Liver (tissue), 8 donors: ENCODE measurements at regions not wholly inside any gene's neighbourhood (a gene's known extent, or its start where the extent isn't known, plus 50 kb on each side); places are given as distances from the start of the nearest gene placed in this dataset.

Experiments
- DNase-seq: peaks from one replicate; pipeline ENCODE4 v3.0.0-alpha.2; 2017; ENCODE audit warnings: low spot score
- H3K27ac ChIP-seq, 2 donors: one replicate each; pipeline ENCODE4 v1.7.0; 2013; ENCODE audit warnings: inconsistent platforms in 2 of 2, low read length in 2 of 2, control low read depth in 1 of 2, low read depth in 1 of 2, mild to moderate bottlenecking in 1 of 2
- H3K27me3 ChIP-seq, 4 donors: one replicate each; pipeline versions ENCODE4 v1.6.1 to v1.7.0; 2013; ENCODE audit warnings: low read length in 3 of 4, inconsistent platforms in 1 of 4, mild to moderate bottlenecking in 1 of 4, moderate library complexity in 1 of 4; ENCODE audit not compliant: control insufficient read depth in 4 of 4, insufficient read depth in 4 of 4
- H3K36me3 ChIP-seq, 4 donors: one replicate each; pipeline versions ENCODE4 v1.6.1 to v1.7.0; 2013; ENCODE audit warnings: low read length in 3 of 4, mild to moderate bottlenecking in 3 of 4, low read depth in 1 of 4, moderate library complexity in 1 of 4; ENCODE audit not compliant: control insufficient read depth in 4 of 4, insufficient read depth in 3 of 4
- H3K4me1 ChIP-seq, 4 donors: one replicate each; pipeline versions ENCODE4 v1.6.1 to v1.7.0; 2013; ENCODE audit warnings: low read length in 3 of 4, mild to moderate bottlenecking in 3 of 4, moderate library complexity in 1 of 4; ENCODE audit not compliant: control insufficient read depth in 4 of 4, insufficient read depth in 4 of 4
- H3K4me3 ChIP-seq, 3 donors: one replicate each; pipeline versions ENCODE4 v1.6.1 to v1.7.0; 2013; ENCODE audit warnings: low read length in 3 of 3, control low read depth in 1 of 3, low read depth in 1 of 3, mild to moderate bottlenecking in 1 of 3
- H3K9ac ChIP-seq, 2 donors: one replicate each; pipeline ENCODE4 v1.7.0; 2013; ENCODE audit warnings: low read length in 2 of 2, mild to moderate bottlenecking in 2 of 2, moderate library complexity in 2 of 2, control low read depth in 1 of 2, low read depth in 1 of 2
- H3K9me3 ChIP-seq, 4 donors: one replicate each; pipeline versions ENCODE4 v1.6.1 to v1.7.0; 2013; ENCODE audit warnings: low read length in 3 of 4; ENCODE audit not compliant: control insufficient read depth in 4 of 4
- ATF3 ChIP-seq: IDR thresholded peaks from 2 replicates; pipeline ENCODE4 v1.6.1; 2016; ENCODE audit warnings: antibody characterized with exemption
- CTCF ChIP-seq: fragments of 150-350 bp; IDR thresholded peaks from 2 replicates; pipeline ENCODE4 v1.5.1; 2017; ENCODE audit warnings: improper control_type of control experiment, low read depth, low read length; ENCODE audit not compliant: missing input control
- EGR1 ChIP-seq, 2 donors: IDR thresholded peaks; 2 replicates each; pipeline ENCODE4 v1.6.1; 2016 to 2018; ENCODE audit warnings: antibody characterized with exemption in 2 of 2, low read depth in 2 of 2
- FOXA1 ChIP-seq: IDR thresholded peaks from 2 replicates; pipeline ENCODE4 v1.6.1; 2016; ENCODE audit warnings: antibody characterized with exemption
- FOXA2 ChIP-seq: IDR thresholded peaks from 2 replicates; pipeline ENCODE4 v1.6.1; 2016; ENCODE audit warnings: antibody characterized with exemption
- GABPA ChIP-seq, 2 donors: IDR thresholded peaks in 1 of 2; conservative IDR thresholded peaks in 1 of 2; 2 replicates each; pipeline ENCODE4 v1.6.1; 2016; ENCODE audit warnings: antibody characterized with exemption in 2 of 2, mild to moderate bottlenecking in 1 of 2, moderate library complexity in 1 of 2
- HNF4A ChIP-seq, 2 donors: conservative IDR thresholded peaks; 2 replicates each; pipeline ENCODE4 v1.6.1; 2016; ENCODE audit warnings: antibody characterized with exemption in 2 of 2, mild to moderate bottlenecking in 2 of 2
- HNF4G ChIP-seq: IDR thresholded peaks from 2 replicates; pipeline ENCODE4 v1.6.1; 2016; ENCODE audit warnings: antibody characterized with exemption
- JUND ChIP-seq, 2 donors: IDR thresholded peaks; 2 replicates each; pipeline ENCODE4 v1.6.1; 2016; ENCODE audit warnings: antibody characterized with exemption in 2 of 2
- MAX ChIP-seq: IDR thresholded peaks from 2 replicates; pipeline ENCODE4 v1.6.1; 2016; ENCODE audit warnings: antibody characterized with exemption
- NR2F2 ChIP-seq: IDR thresholded peaks from 2 replicates; pipeline ENCODE4 v1.6.1; 2016; ENCODE audit warnings: antibody characterized with exemption
- RAD21 ChIP-seq, 2 donors: IDR thresholded peaks; 2 replicates each; pipeline ENCODE4 v1.6.1; 2016; ENCODE audit warnings: antibody characterized with exemption in 2 of 2, mild to moderate bottlenecking in 2 of 2
- REST ChIP-seq: IDR thresholded peaks from 2 replicates; pipeline ENCODE4 v1.6.1; 2016; ENCODE audit warnings: antibody characterized with exemption, mild to moderate bottlenecking
- RXRA ChIP-seq, 2 donors: IDR thresholded peaks; 2 replicates each; pipeline ENCODE4 v1.6.1; 2017 to 2018; ENCODE audit warnings: antibody characterized with exemption in 2 of 2, mild to moderate bottlenecking in 1 of 2
- SP1 ChIP-seq: IDR thresholded peaks from 2 replicates; pipeline ENCODE4 v1.6.1; 2018; ENCODE audit warnings: antibody characterized with exemption, mild to moderate bottlenecking
- TAF1 ChIP-seq: conservative IDR thresholded peaks from 2 replicates; pipeline ENCODE4 v1.6.1; 2016; ENCODE audit warnings: antibody characterized with exemption, mild to moderate bottlenecking
- YY1 ChIP-seq: IDR thresholded peaks from 2 replicates; pipeline ENCODE4 v1.6.1; 2016; ENCODE audit warnings: antibody characterized with exemption, mild to moderate bottlenecking
- ZBTB33 ChIP-seq: IDR thresholded peaks from 2 replicates; pipeline ENCODE4 v1.6.1; 2016; ENCODE audit warnings: antibody characterized with exemption
- WGBS: extraction: QIAGEN DNeasy Blood & Tissue Kit; methylation state at CpG from one replicate; pipeline ENCODE4 v1.1.7; 2013; 5-methylcytosine and 5-hydroxymethylcytosine counted together
- donor health status: healthy.
- donor health status: healthy.
- donor health status: healthy.
- donor health status: healthy.
- donor health status: healthy.

GRCh38 chr2:193294371-193294770 lies 1099.6 kb upstream of the TMEFF2 start:
- DNase-seq = no peak
- no peak overlapping the region for H3K9ac ChIP-seq
- 93% methylated on average over 1 of the region's 1 CpG for WGBS
- no peak for TF ChIP-seq FOXA2
- TF ChIP-seq FOXA1 = no peak
- TF ChIP-seq RXRA (IDR thresholded peaks at IDR 0.05) = no peak
- no peak for TF ChIP-seq JUND (IDR thresholded peaks at IDR 0.05)
- no peak for TF ChIP-seq EGR1 (IDR thresholded peaks at IDR 0.05; ENCODE audit: low read depth in 2 of 2)
- TF ChIP-seq MAX = no peak
- no peak for TF ChIP-seq NR2F2
- no peak for TF ChIP-seq TAF1
- TF ChIP-seq ATF3 = no peak
- TF ChIP-seq YY1 = no peak
- no peak for TF ChIP-seq HNF4A (conservative IDR thresholded peaks at IDR 0.05)
- no peak for TF ChIP-seq SP1
- TF ChIP-seq ZBTB33 = no peak
- no peak overlapping the region for H3K4me3 ChIP-seq
- H3K4me1 ChIP-seq = no peaks in the 10 kb centered on the region
- H3K27ac ChIP-seq = no peak overlapping the region
- no peaks in the 10 kb centered on the region for H3K36me3 ChIP-seq
- H3K27me3 ChIP-seq = no peaks in the 10 kb centered on the region
- no peaks in the 10 kb centered on the region for H3K9me3 ChIP-seq

GRCh38 chr2:193279361-193279760 lies 1084.6 kb upstream of the TMEFF2 start:
- no peaks in the 10 kb centered on the region for H3K9me3 ChIP-seq
- no peak overlapping the region for H3K27ac ChIP-seq
- H3K4me3 ChIP-seq = no peak overlapping the region
- no peak for DNase-seq
- no peaks in the 10 kb centered on the region for H3K4me1 ChIP-seq
- TF ChIP-seq RAD21 (IDR thresholded peaks at IDR 0.05) = no peak
- no peak for TF ChIP-seq EGR1 (IDR thresholded peaks at IDR 0.05; ENCODE audit: low read depth in 2 of 2)
- no peak for TF ChIP-seq HNF4A (conservative IDR thresholded peaks at IDR 0.05)
- no peak for TF ChIP-seq TAF1
- TF ChIP-seq NR2F2 = no peak
- TF ChIP-seq YY1 = no peak
- TF ChIP-seq HNF4G = no peak
- no peak for TF ChIP-seq CTCF
- TF ChIP-seq REST = no peak
- TF ChIP-seq SP1 = no peak
- TF ChIP-seq FOXA1 = no peak
- TF ChIP-seq ZBTB33 = no peak
- no peak for TF ChIP-seq RXRA (IDR thresholded peaks at IDR 0.05)
- no peak for TF ChIP-seq GABPA (IDR thresholded peaks at IDR 0.05 in 1 of 2, conservative IDR thresholded peaks at IDR 0.05 in 1 of 2)
- WGBS = 85% methylated on average over 2 of the region's 2 CpGs
- no peak overlapping the region for H3K9ac ChIP-seq
- H3K36me3 ChIP-seq = no peaks in the 10 kb centered on the region
- no peaks in the 10 kb centered on the region for H3K27me3 ChIP-seq
